Right forelimb (tissue), 1 donor: ENCODE measurements at regions not wholly inside any gene's neighbourhood (a gene's known extent, or its start where the extent isn't known, plus 50 kb on each side); places are given as distances from the start of the nearest gene placed in this dataset.
"Not testable (repeated sequence)": the region's sequence is repeated elsewhere in the genome, so short reads cannot be mapped to it uniquely, and the experiment has no call there.

Source experiments
- DNase-seq: peaks from one replicate; pipeline ENCODE4 v3.0.0-alpha.2; 2018

- no peak for DNase-seq
Observed at GRCh38 chr9:19931098-19931890, 142.5 kb upstream of the SLC24A2 start.

GRCh38 chr9:19927560-19927959, 138.7 kb upstream of the SLC24A2 start:
- no peak for DNase-seq

GRCh38 chr9:19926774-19927173, 137.9 kb upstream of the SLC24A2 start:
- DNase-seq: no peak

- DNase-seq: peak; percentile 83
Observed at GRCh38 chr9:19925674-19926503, 137.1 kb upstream of the SLC24A2 start.

GRCh38 chr9:19924080-19924479, 135.2 kb upstream of the SLC24A2 start:
- no peak for DNase-seq

GRCh38 chr9:19922476-19923118, 133.8 kb upstream of the SLC24A2 start:
- peak; percentile 50 for DNase-seq

GRCh38 chr9:19920401-19920800, 131.6 kb upstream of the SLC24A2 start:
- DNase-seq: no peak

GRCh38 chr9:19918630-19919029, 129.8 kb upstream of the SLC24A2 start:
- no peak for DNase-seq

- no peak for DNase-seq
Observed at GRCh38 chr9:19914044-19914443, 125.2 kb upstream of the SLC24A2 start.

- DNase-seq: no peak
Observed at GRCh38 chr9:19913151-19913550, 124.3 kb upstream of the SLC24A2 start.

- no peak for DNase-seq
Observed at GRCh38 chr9:19903076-19903475, 114.2 kb upstream of the SLC24A2 start.

GRCh38 chr9:19901586-19901985, 112.7 kb upstream of the SLC24A2 start:
- DNase-seq: no peak

GRCh38 chr9:19896161-19896560, 107.3 kb upstream of the SLC24A2 start:
- DNase-seq: no peak

GRCh38 chr9:19895578-19895977, 106.7 kb upstream of the SLC24A2 start:
- not testable (repeated sequence) for DNase-seq

- no peak for DNase-seq
Observed at GRCh38 chr9:19895006-19895405, 106.2 kb upstream of the SLC24A2 start.

- DNase-seq: no peak
Observed at GRCh38 chr9:19885608-19886007, 96.8 kb upstream of the SLC24A2 start.

- DNase-seq: no peak
Observed at GRCh38 chr9:19879062-19879461, 90.2 kb upstream of the SLC24A2 start.

GRCh38 chr9:19876569-19877316, 87.9 kb upstream of the SLC24A2 start:
- DNase-seq: no peak

GRCh38 chr9:19875291-19875920, 86.6 kb upstream of the SLC24A2 start:
- DNase-seq: no peak

- not testable (repeated sequence) for DNase-seq
Observed at GRCh38 chr9:19873188-19873587, 84.4 kb upstream of the SLC24A2 start.

GRCh38 chr9:19870988-19871387, 82.2 kb upstream of the SLC24A2 start:
- DNase-seq: no peak

GRCh38 chr9:19840953-19841352, 52.1 kb upstream of the SLC24A2 start:
- DNase-seq: no peak
